Psoas muscle (tissue), 7 donors: ENCODE measurements at regions not wholly inside any gene's neighbourhood (a gene's known extent, or its start where the extent isn't known, plus 50 kb on each side); places are given as distances from the start of the nearest gene placed in this dataset.

Experiments
- ATAC-seq, 4 donors: fragments of 200-7000 bp; cut with Tn5 transposase; one replicate each; pipeline ENCODE4 v1.9.1; 2020; ENCODE audit warnings: moderate library complexity in 3 of 4, mild to moderate bottlenecking in 2 of 4
- DNase-seq, 2 donors: peaks; one replicate each; pipeline ENCODE4 v3.0.0-alpha.2; 2020
- H3K27ac ChIP-seq: fragments of 200-600 bp; one replicate; pipeline ENCODE4 v1.8.0; 2022
- H3K27me3 ChIP-seq, 3 donors: fragments of 200-600 bp in 1 of 3; one replicate each; pipeline versions ENCODE4 v1.6.1 to v1.8.0; 2013 to 2022; ENCODE audit warnings: low read length in 2 of 3, mild to moderate bottlenecking in 2 of 3, moderate library complexity in 1 of 3; ENCODE audit not compliant: insufficient read depth in 3 of 3
- H3K36me3 ChIP-seq, 2 donors: fragments of 200-600 bp in 1 of 2; one replicate each; pipeline versions ENCODE4 v1.6.1 to v1.8.0; 2013 to 2022; ENCODE audit warnings: low read depth in 1 of 2, mild to moderate bottlenecking in 1 of 2, moderate library complexity in 1 of 2; ENCODE audit not compliant: insufficient read depth in 1 of 2
- H3K4me1 ChIP-seq: fragments of 200-600 bp; one replicate; pipeline ENCODE4 v1.8.0; 2022
- H3K4me3 ChIP-seq: fragments of 200-600 bp; one replicate; pipeline ENCODE4 v1.8.0; 2022; ENCODE audit warnings: mild to moderate bottlenecking
- H3K9me3 ChIP-seq: fragments of 200-600 bp; one replicate; pipeline ENCODE4 v1.8.0; 2022
- WGBS, 3 donors: extraction: QIAGEN DNeasy Blood & Tissue Kit; methylation state at CpG; one replicate each; pipeline versions ENCODE4 v1.1.6 to v1.1.7; 2013; 5-methylcytosine and 5-hydroxymethylcytosine counted together
- intact Hi-C, 2 donors: fragments of 100-400 bp; cut with DNase I; formaldehyde crosslinking; loops; one replicate each; pipeline versions ENCODE4 v1.11.0 to v1.14.2; 2022
- TF ChIP-seq, protein P1 (sequence below): fragments of 200-600 bp; IDR thresholded peaks from one replicate; pipeline ENCODE4 v1.8.0; 2022; ENCODE audit warnings: antibody characterized with exemption
- donor health status: healthy with polysubstance abuse.
- donor health status: DM: no; HTN: no; CAD: no; lungs with moderate emphysema.
- donor health status: Bipolar disorder and iron deficiency.
- donor health status: healthy.
- donor health status: DM: yes; HTN: yes; CAD: no.
- donor health status: DM: no; HTN: no; CAD: no.
- donor health status: DM: yes; HTN: yes; CAD: no.

DNA sequence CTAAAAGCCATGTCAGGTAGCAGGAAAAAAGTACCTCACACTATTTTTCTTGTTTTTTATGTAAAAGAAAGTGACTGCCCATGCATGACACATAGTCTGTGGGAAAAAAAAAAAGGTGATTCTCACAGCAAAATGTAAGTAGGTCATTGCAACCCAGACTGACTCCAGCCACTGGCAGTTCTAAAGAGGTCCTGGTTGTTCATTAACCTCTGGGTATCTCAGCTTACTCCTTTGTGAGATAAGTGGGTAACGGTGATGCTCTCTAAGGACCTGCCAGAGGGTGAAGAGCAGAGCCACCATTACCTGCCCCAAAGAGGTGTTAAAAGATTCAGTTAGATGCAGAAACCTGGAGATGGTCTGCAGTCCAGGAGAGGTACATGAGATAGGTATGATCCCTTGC is 531.9 kb downstream of the GRIN2A start:
- Histone ChIP-seq H3K36me3 (no peaks in the 10 kb centered on the region), H3K9me3 (no peaks in the 10 kb centered on the region), H3K4me1 (no peaks in the 10 kb centered on the region), H3K27ac (no peak overlapping the region), H3K4me3 (no peak overlapping the region), H3K27me3 (peaks cover 0 to 2% (median 0%) of the 10 kb centered on the region in 3 donors)
- DNase-seq (no peak), ATAC-seq (no peak)
- TF ChIP-seq, protein P1, sequence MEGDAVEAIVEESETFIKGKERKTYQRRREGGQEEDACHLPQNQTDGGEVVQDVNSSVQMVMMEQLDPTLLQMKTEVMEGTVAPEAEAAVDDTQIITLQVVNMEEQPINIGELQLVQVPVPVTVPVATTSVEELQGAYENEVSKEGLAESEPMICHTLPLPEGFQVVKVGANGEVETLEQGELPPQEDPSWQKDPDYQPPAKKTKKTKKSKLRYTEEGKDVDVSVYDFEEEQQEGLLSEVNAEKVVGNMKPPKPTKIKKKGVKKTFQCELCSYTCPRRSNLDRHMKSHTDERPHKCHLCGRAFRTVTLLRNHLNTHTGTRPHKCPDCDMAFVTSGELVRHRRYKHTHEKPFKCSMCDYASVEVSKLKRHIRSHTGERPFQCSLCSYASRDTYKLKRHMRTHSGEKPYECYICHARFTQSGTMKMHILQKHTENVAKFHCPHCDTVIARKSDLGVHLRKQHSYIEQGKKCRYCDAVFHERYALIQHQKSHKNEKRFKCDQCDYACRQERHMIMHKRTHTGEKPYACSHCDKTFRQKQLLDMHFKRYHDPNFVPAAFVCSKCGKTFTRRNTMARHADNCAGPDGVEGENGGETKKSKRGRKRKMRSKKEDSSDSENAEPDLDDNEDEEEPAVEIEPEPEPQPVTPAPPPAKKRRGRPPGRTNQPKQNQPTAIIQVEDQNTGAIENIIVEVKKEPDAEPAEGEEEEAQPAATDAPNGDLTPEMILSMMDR: no peak
- WGBS, 3 donors: 86 to 92% (median 91%) methylated on average over 1 of the region's 1 CpG
- intact Hi-C loops: no loop called here

DNA sequence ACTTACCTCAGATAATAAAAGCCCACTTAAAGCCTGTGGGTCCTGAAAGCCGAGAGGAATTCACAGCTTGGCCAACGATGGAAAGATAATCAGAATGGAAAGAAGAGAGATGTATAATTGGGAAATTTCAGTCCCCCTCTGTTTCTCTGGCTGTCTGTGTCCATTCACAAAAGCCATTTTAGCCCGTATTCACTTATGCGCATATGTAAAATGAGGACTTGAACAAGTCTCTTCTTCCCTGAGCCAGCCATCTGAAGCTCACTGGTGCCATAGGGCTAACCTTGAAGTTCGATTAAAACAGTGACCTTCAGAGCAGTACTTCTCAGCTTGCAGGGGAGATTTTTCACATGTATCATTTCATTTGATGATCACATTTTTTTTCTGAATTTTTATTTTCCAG is 527.2 kb downstream of the GRIN2A start:
- Histone ChIP-seq H3K9me3 (no peaks in the 10 kb centered on the region), H3K4me1 (no peaks in the 10 kb centered on the region), H3K36me3 (no peaks in the 10 kb centered on the region), H3K4me3 (no peak overlapping the region), H3K27ac (no peak overlapping the region), H3K27me3 (peaks cover 0 to 4% (median 0%) of the 10 kb centered on the region in 3 donors)
- ATAC-seq: no peak
- intact Hi-C loops: no loop called here
- 76 to 85% (median 80%) methylated on average over 5 of the region's 5 CpGs for WGBS, 3 donors
- TF ChIP-seq, protein P1: no peak
- no peak for DNase-seq

DNA sequence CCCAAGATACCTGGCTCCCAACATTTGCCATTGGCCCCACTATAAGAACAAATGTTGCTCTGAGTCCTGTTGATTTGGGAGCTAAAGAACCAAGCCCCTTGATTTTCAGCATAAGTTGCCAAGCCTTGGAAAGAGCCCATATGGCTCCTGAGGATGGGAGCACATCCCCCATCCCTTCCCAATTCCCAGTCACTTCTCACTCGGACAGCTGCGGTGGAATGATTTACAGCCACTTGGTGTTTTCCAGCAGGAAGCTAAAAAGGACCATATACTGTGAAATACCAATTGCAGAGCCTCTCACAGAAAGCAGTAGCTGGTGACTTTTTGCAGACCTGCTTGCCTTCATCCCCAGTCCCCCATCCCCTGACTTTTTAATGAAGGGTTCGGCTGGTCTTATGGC is 524.6 kb downstream of the GRIN2A start:
- Histone ChIP-seq H3K36me3 (no peaks in the 10 kb centered on the region), H3K9me3 (no peaks in the 10 kb centered on the region), H3K4me1 (no peaks in the 10 kb centered on the region), H3K4me3 (no peak overlapping the region), H3K27me3 (peaks cover 0 to 5% (median 0%) of the 10 kb centered on the region in 3 donors), H3K27ac (no peak overlapping the region)
- intact Hi-C loops: no loop called here
- no peak for DNase-seq
- WGBS, 3 donors: 9 to 18% (median 12%) methylated on average over 3 of the region's 3 CpGs
- ATAC-seq: no peak
- TF ChIP-seq, protein P1: no peak

DNA sequence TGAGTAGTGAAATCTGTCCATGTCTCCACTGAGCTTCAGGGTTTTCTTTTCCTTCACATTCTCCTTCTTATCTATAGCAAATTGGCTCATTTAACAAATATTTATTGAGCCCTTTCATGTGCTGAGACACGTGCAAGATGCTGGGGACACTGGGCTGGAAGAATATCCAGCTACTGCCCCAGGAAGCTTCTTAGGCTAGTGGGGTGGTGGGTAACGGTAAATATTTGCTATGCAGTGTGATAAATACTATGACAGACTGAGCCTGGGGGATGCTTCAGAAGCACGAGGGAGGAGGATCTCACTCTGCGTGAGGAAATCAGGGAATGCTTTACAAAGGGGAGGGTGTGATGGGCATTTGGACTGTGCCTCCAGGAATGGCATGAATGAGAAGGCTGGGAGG is 524.1 kb downstream of the GRIN2A start:
- TF ChIP-seq, protein P1: no peak
- H3K36me3 ChIP-seq: no peaks in the 10 kb centered on the region
- DNase-seq: no peak
- no peaks in the 10 kb centered on the region for H3K4me1 ChIP-seq
- WGBS, 3 donors: 17 to 33% (median 23%) methylated on average over 4 of the region's 4 CpGs
- intact Hi-C loops: no loop called here
- no peak overlapping the region for H3K27ac ChIP-seq
- H3K9me3 ChIP-seq: no peaks in the 10 kb centered on the region
- ATAC-seq: no peak
- H3K27me3 ChIP-seq: peaks cover 0 to 5% (median 3%) of the 10 kb centered on the region in 3 donors
- no peak overlapping the region for H3K4me3 ChIP-seq

DNA sequence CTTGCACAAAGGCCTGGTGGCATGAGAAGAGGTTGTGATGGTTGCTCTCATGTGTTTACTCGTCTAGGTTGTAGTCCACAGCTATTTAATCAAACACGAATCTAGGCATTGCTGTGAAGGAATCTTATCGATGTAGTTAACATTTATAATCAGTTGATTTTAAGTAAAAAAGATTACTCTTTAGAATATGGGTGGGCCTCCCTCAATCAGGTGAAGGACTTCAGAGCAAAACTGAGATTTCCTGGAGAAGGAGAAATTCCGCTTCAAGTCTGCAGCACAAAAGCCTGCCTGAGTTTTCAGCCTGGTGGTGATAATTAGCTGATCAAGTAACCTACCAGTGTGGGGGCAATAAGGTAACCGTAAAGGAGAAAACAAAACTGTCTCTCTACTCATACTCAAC is 523.6 kb downstream of the GRIN2A start:
- DNase-seq: no peak
- Histone ChIP-seq H3K4me1 (no peaks in the 10 kb centered on the region), H3K4me3 (no peak overlapping the region), H3K36me3 (no peaks in the 10 kb centered on the region), H3K27ac (no peak overlapping the region), H3K9me3 (no peaks in the 10 kb centered on the region), H3K27me3 (peaks cover 0 to 5% (median 3%) of the 10 kb centered on the region in 3 donors)
- intact Hi-C loops: no loop called here
- 79 to 82% (median 81%) methylated on average over 5 of the region's 5 CpGs for WGBS, 3 donors
- TF ChIP-seq, protein P1: no peak
- no peak for ATAC-seq
